ENCODE measurements at regions not wholly inside any gene's neighbourhood (a gene's known extent, or its start where the extent isn't known, plus 50 kb on each side); places are given as distances from the start of the nearest gene placed in this dataset.

DNA sequence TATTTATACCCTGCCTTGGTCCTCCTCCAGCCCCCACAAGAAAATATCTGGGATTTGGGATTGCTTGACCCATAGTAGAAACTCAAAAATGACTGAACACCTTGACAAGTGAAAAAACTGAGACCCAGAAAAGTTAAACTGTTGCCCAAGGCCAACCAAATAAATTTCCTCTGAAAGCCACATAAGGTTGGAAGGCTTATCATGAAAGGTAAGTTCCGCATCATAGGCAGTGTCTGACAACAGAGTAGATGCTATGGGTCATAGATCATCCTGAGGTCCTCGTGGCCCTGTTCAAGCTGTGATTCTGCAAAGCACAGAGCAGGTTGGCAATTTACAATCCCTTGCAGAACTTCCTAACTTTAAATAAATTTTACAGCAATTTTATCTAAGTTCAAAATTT, 140.8 kb upstream of the TSC22D2 start:
- TF ChIP-seq, protein P1, sequence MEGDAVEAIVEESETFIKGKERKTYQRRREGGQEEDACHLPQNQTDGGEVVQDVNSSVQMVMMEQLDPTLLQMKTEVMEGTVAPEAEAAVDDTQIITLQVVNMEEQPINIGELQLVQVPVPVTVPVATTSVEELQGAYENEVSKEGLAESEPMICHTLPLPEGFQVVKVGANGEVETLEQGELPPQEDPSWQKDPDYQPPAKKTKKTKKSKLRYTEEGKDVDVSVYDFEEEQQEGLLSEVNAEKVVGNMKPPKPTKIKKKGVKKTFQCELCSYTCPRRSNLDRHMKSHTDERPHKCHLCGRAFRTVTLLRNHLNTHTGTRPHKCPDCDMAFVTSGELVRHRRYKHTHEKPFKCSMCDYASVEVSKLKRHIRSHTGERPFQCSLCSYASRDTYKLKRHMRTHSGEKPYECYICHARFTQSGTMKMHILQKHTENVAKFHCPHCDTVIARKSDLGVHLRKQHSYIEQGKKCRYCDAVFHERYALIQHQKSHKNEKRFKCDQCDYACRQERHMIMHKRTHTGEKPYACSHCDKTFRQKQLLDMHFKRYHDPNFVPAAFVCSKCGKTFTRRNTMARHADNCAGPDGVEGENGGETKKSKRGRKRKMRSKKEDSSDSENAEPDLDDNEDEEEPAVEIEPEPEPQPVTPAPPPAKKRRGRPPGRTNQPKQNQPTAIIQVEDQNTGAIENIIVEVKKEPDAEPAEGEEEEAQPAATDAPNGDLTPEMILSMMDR (IDR thresholded peaks at IDR 0.05; ENCODE audit: low read length), result no peak
- TF ChIP-seq EZH2 (optimal IDR thresholded peaks at IDR 0.05; ENCODE audit: low read depth, low read length), result no peak
- no peak for TF ChIP-seq EZH2phosphoT487 (IDR thresholded peaks at IDR 0.05; ENCODE audit: low read length)
